Breast epithelium (tissue), 4 donors: ENCODE measurements at regions not wholly inside any gene's neighbourhood (a gene's known extent, or its start where the extent isn't known, plus 50 kb on each side); places are given as distances from the start of the nearest gene placed in this dataset.
"Not testable (repeated sequence)": the region's sequence is repeated elsewhere in the genome, so short reads cannot be mapped to it uniquely, and the experiment has no call there.

Experiments used
- DNase-seq, 2 donors: peaks; one replicate each; pipeline ENCODE4 v3.0.0-alpha.2; 2019; ENCODE audit warnings: low spot score in 2 of 2
- H3K27ac ChIP-seq, 2 donors: fragments of 200-600 bp; sonication (generic) in 1 of 2; one replicate each; pipeline ENCODE4 v1.5.1; 2016 to 2019; ENCODE audit warnings: mild to moderate bottlenecking in 1 of 2
- H3K27me3 ChIP-seq, 2 donors: fragments of 200-600 bp; sonication (generic) in 1 of 2; one replicate each; pipeline versions ENCODE4 v1.5.1 to v1.6.0; 2017 to 2019; ENCODE audit warnings: control low read depth in 1 of 2, mild to moderate bottlenecking in 1 of 2
- H3K36me3 ChIP-seq: fragments of 200-600 bp; one replicate; pipeline ENCODE4 v1.5.1; 2019
- H3K4me1 ChIP-seq, 2 donors: fragments of 200-600 bp; sonication (generic); one replicate each; pipeline ENCODE4 v1.5.1; 2016 to 2019; ENCODE audit warnings: control low read depth in 1 of 2
- H3K4me3 ChIP-seq, 3 donors: fragments of 200-600 bp; sonication (generic); 1 replicate in 2 of 3; 2 replicates in 1 of 3; pipeline ENCODE4 v1.5.1; 2016 to 2019; ENCODE audit warnings: mild to moderate bottlenecking in 3 of 3, moderate library complexity in 2 of 3
- H3K9me3 ChIP-seq, 2 donors: fragments of 200-600 bp; sonication (generic) in 1 of 2; one replicate each; pipeline ENCODE4 v1.5.1; 2016 to 2019; ENCODE audit warnings: control low read depth in 1 of 2
- CTCF ChIP-seq, 3 donors: fragments of 450-650 bp; IDR thresholded peaks; one replicate each; pipeline ENCODE4 v1.5.1; 2016 to 2017; ENCODE audit warnings: antibody characterized with exemption in 3 of 3, mild to moderate bottlenecking in 3 of 3, moderate library complexity in 3 of 3
- POLR2A ChIP-seq: fragments of 450-650 bp; IDR thresholded peaks from one replicate; pipeline ENCODE4 v1.6.1; 2016; ENCODE audit warnings: antibody characterized with exemption, mild to moderate bottlenecking, moderate library complexity
- POLR2AphosphoS5 ChIP-seq, 3 donors: sonication (generic); formaldehyde crosslinking; IDR thresholded peaks; one replicate each; pipeline ENCODE4 v1.6.1; 2017; ENCODE audit warnings: antibody characterized with exemption in 3 of 3
- intact Hi-C: fragments of 100-400 bp; cut with DNase I; formaldehyde crosslinking; loops from one replicate; pipeline ENCODE4 v1.15.1; 2023; ENCODE audit warnings: low total_unique reads

GRCh38 chr9:36521148-36521547, 51.5 kb upstream of the MELK start:
- TF ChIP-seq POLR2AphosphoS5 (IDR thresholded peaks at IDR 0.05) (no peak), POLR2A (no peak), CTCF (IDR thresholded peaks at IDR 0.05) (no peak)
- Histone ChIP-seq H3K4me3 (no peak overlapping the region), H3K4me1 (no peaks in the 10 kb centered on the region), H3K27me3 (no peaks in the 10 kb centered on the region), H3K36me3 (no peaks in the 10 kb centered on the region), H3K27ac (no peak overlapping the region), H3K9me3 (no peaks in the 10 kb centered on the region)
- no peak for DNase-seq
- intact Hi-C loops, result no loop called here

GRCh38 chr9:36517131-36517530, 55.6 kb upstream of the MELK start:
- Histone ChIP-seq H3K36me3 (no peaks in the 10 kb centered on the region), H3K27ac (no peak overlapping the region), H3K4me3 (no peak overlapping the region), H3K27me3 (no peaks in the 10 kb centered on the region), H3K4me1 (no peaks in the 10 kb centered on the region), H3K9me3 (no peaks in the 10 kb centered on the region)
- no peak for DNase-seq
- TF ChIP-seq POLR2AphosphoS5 (IDR thresholded peaks at IDR 0.05) (no peak), POLR2A (no peak), CTCF (IDR thresholded peaks at IDR 0.05) (no peak)
- intact Hi-C loops, result no loop called here

GRCh38 chr9:36504156-36504555, 68.5 kb upstream of the MELK start:
- Histone ChIP-seq H3K4me3 (no peak overlapping the region), H3K9me3 (no peaks in the 10 kb centered on the region), H3K4me1 (no peaks in the 10 kb centered on the region), H3K27me3 (no peaks in the 10 kb centered on the region), H3K27ac (no peak overlapping the region), H3K36me3 (no peaks in the 10 kb centered on the region)
- no peak for TF ChIP-seq CTCF (IDR thresholded peaks at IDR 0.05)
- no peak for TF ChIP-seq POLR2AphosphoS5 (IDR thresholded peaks at IDR 0.05)
- no peak for TF ChIP-seq POLR2A
- DNase-seq, result no peak
- intact Hi-C loops, result no loop called here

GRCh38 chr9:36503172-36504088, 69.3 kb upstream of the MELK start:
- Histone ChIP-seq H3K4me3 (no peak overlapping the region), H3K36me3 (no peaks in the 10 kb centered on the region), H3K27ac (no peak overlapping the region), H3K9me3 (no peaks in the 10 kb centered on the region), H3K27me3 (no peaks in the 10 kb centered on the region), H3K4me1 (no peaks in the 10 kb centered on the region)
- DNase-seq, result no peak
- TF ChIP-seq POLR2AphosphoS5 (IDR thresholded peaks at IDR 0.05), result no peak
- TF ChIP-seq POLR2A, result no peak
- intact Hi-C loops, result no loop called here

- DNase-seq, result no peak
- no peaks in the 10 kb centered on the region for H3K9me3 ChIP-seq
- no peak overlapping the region for H3K4me3 ChIP-seq
- H3K27ac ChIP-seq, result no peak overlapping the region
- intact Hi-C loops, result no loop called here
- no peaks in the 10 kb centered on the region for H3K36me3 ChIP-seq
- H3K4me1 ChIP-seq, result no peaks in the 10 kb centered on the region
- no peaks in the 10 kb centered on the region for H3K27me3 ChIP-seq
- TF ChIP-seq CTCF (IDR thresholded peaks at IDR 0.05), result no peak
- no peak for TF ChIP-seq POLR2AphosphoS5 (IDR thresholded peaks at IDR 0.05)
- no peak for TF ChIP-seq POLR2A
Observed at GRCh38 chr9:36501727-36502126, 71.0 kb upstream of the MELK start.

- H3K4me3 ChIP-seq, DNase-seq: not testable (repeated sequence)
Observed at GRCh38 chr9:36500931-36501330, 71.8 kb upstream of the MELK start.

More at GRCh38 chr9:36500931-36501330, 71.8 kb upstream of the MELK start:
- H3K27me3 ChIP-seq, H3K9me3 ChIP-seq, H3K27ac ChIP-seq, H3K4me1 ChIP-seq, H3K36me3 ChIP-seq, intact Hi-C loops: not testable (repeated sequence)
